HG03342 (cell line): ENCODE measurements at regions not wholly inside any gene's neighbourhood (a gene's known extent, or its start where the extent isn't known, plus 50 kb on each side); places are given as distances from the start of the nearest gene placed in this dataset.

Source experiments
- ATAC-seq: cut with Tn5 transposase; IDR thresholded peaks from one replicate; pipeline ENCODE4 v1.9.1; 2021; ENCODE audit warnings: mild to moderate bottlenecking, moderate library complexity; ENCODE audit not compliant: unreplicated experiment

- no peak for ATAC-seq
Measured at GRCh38 chr2:176699644-176700043, 430.4 kb downstream of the MTX2 start.

- ATAC-seq = no peak
Measured at GRCh38 chr2:176702131-176702530, 432.9 kb downstream of the MTX2 start.

- no peak for ATAC-seq
Measured at GRCh38 chr2:176704282-176704858, 435.1 kb downstream of the MTX2 start.

- ATAC-seq = no peak
Measured at GRCh38 chr2:176709149-176709951, 440.1 kb downstream of the MTX2 start.

- no peak for ATAC-seq
Measured at GRCh38 chr2:176709991-176710390, 440.7 kb downstream of the MTX2 start.

GRCh38 chr2:176710657-176711186 lies 441.5 kb downstream of the MTX2 start:
- ATAC-seq = no peak

- ATAC-seq = no peak
Measured at GRCh38 chr2:176725873-176726645, 456.8 kb downstream of the MTX2 start.

- no peak for ATAC-seq
Measured at GRCh38 chr2:176727696-176728095, 458.5 kb downstream of the MTX2 start.

GRCh38 chr2:176729706-176730569 lies 460.7 kb downstream of the MTX2 start:
- no peak for ATAC-seq

- no peak for ATAC-seq
Measured at GRCh38 chr2:176732780-176733179, 463.5 kb downstream of the MTX2 start.

- ATAC-seq = no peak
Measured at GRCh38 chr2:176733698-176734430, 464.6 kb downstream of the MTX2 start.

- no peak for ATAC-seq
Measured at GRCh38 chr2:176734868-176735267, 465.6 kb downstream of the MTX2 start.

- no peak for ATAC-seq
Measured at GRCh38 chr2:176742271-176742670, 470.3 kb upstream of the HNRNPA3 start.

- ATAC-seq = no peak
Measured at GRCh38 chr2:176743671-176744070, 468.9 kb upstream of the HNRNPA3 start.

- no peak for ATAC-seq
Measured at GRCh38 chr2:176744146-176744545, 468.4 kb upstream of the HNRNPA3 start.

GRCh38 chr2:176745543-176746200 lies 466.9 kb upstream of the HNRNPA3 start:
- ATAC-seq = no peak

- no peak for ATAC-seq
Measured at GRCh38 chr2:176746411-176746810, 466.2 kb upstream of the HNRNPA3 start.

GRCh38 chr2:176747506-176747905 lies 465.1 kb upstream of the HNRNPA3 start:
- no peak for ATAC-seq

GRCh38 chr2:176747928-176748327 lies 464.7 kb upstream of the HNRNPA3 start:
- no peak for ATAC-seq
